Omental fat pad (tissue), 3 donors: ENCODE measurements at regions not wholly inside any gene's neighbourhood (a gene's known extent, or its start where the extent isn't known, plus 50 kb on each side); places are given as distances from the start of the nearest gene placed in this dataset.
"Not testable (repeated sequence)": the region's sequence is repeated elsewhere in the genome, so short reads cannot be mapped to it uniquely, and the experiment has no call there.

Source experiments
- ATAC-seq: fragments of 150-250 bp; one replicate; pipeline ENCODE4 v1.9.1; 2016; ENCODE audit warnings: mild to moderate bottlenecking, moderate library complexity; ENCODE audit not compliant: low FRiP score
- DNase-seq: peaks from one replicate; pipeline ENCODE4 v3.0.0-alpha.2; 2019; ENCODE audit warnings: low spot score
- CTCF ChIP-seq, 3 donors: fragments of 450-650 bp; IDR thresholded peaks; one replicate each; pipeline ENCODE4 v1.5.1; 2016 to 2017; ENCODE audit warnings: antibody characterized with exemption in 3 of 3, mild to moderate bottlenecking in 3 of 3, moderate library complexity in 2 of 3

GRCh38 chr4:9000505-9001001 is 128.9 kb upstream of the HMX1 start:
- ATAC-seq, DNase-seq: not testable (repeated sequence)
- TF ChIP-seq CTCF (IDR thresholded peaks at IDR 0.05): peak in 2 of 3 donors; percentile 85 to 88

- not testable (repeated sequence) for DNase-seq, ATAC-seq
Observed at GRCh38 chr4:8992981-8993380, 121.3 kb upstream of the HMX1 start.

- not testable (repeated sequence) for ATAC-seq, DNase-seq
Observed at GRCh38 chr4:8991449-8991848, 119.8 kb upstream of the HMX1 start.

DNA sequence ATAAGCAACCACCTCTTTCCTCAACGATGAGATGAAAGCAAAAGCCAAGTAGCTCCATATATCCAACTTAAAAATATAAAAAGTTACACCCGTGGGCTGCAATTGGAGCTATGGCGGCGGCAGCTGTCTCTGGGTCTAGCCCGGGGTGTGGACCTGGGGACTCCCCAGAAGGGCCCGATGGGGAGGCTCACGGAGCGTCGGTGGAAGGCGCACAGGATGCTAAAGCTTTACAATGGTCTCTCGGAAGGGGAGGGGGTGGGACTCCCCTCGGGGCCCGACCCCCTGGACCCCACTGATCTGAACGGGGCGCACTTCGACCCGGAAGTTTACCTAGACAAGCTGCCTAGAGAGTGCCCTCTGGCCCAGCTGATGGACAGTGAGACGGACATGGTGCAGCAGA is 118.7 kb upstream of the HMX1 start:
- ATAC-seq: not testable (repeated sequence)

GRCh38 chr4:8985786-8986185 is 114.1 kb upstream of the HMX1 start:
- not testable (repeated sequence) for DNase-seq, ATAC-seq

More for the DNA sequence above, 118.7 kb upstream of the HMX1 start:
- DNase-seq: not testable (repeated sequence)

GRCh38 chr4:8984641-8985040 is 113.0 kb upstream of the HMX1 start:
- ATAC-seq, DNase-seq: not testable (repeated sequence)

GRCh38 chr4:8983921-8984320 is 112.3 kb upstream of the HMX1 start:
- not testable (repeated sequence) for DNase-seq, ATAC-seq

DNA sequence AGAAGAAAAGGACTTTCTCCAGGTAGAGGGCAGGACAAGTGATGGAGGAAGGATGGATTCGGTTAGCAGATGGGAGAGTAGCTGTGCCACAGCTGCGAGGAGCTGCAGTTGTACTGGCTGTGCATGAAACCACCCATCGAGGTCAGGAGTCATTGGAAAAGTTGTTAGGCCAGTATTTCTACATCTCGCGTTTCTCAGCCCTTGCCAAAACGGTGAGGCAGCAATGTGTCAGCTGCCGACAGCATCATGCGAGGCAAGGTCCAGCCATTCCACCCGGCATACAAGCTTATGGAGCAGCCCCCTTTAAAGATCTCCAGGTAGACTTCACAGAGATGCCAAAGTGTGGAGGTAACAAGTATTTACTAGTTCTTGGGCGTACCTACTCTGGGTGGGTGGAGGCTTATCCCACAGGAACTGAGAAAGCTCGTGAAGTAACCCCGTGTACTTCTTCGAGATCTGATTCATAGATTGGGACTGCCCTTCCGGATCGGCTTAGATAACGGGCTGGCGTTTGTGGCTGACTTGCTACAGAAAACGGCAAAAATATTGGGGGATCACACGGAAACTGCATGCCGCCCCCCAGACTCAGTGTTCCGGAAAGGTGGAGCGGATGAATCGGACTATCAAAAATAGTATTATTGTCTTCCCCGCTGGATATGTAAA is 105.0 kb upstream of the HMX1 start:
- DNase-seq, ATAC-seq: not testable (repeated sequence)

DNA sequence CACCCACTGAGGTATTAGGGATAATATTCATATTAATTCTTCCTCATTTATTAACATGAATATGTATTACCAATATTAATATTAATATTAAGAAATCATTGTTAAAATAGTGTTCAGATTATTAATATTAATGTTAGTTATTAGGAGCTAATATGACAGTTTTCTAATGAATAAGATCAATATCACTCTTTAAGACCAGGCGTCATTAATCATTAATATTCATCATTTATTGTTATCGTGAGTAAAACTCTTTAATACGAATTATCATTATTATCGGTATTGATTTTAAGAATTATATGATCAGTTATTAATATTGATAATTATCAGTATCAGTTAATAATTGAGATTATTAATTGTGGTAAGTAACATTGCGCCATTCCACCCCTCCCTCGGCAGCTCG is 101.0 kb upstream of the HMX1 start:
- DNase-seq, ATAC-seq: not testable (repeated sequence)

DNA sequence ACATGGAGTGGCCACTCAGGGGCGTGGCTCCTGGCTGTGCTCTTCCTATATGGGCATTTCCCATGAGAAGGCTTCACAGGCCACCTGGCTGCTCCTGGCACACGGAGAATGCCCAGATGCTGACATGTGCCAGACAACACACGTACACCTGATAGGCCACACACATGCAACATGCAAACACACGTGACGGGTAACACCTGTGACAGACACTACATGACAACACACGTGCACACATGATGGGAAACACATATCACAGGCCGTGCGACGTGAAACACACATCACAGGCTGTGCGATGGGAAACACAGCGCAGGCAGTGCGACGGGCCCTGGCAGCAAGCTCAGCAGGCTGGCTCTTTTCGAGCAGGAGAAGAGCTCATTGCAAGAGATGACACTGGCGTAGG is 94.3 kb upstream of the HMX1 start:
- not testable (repeated sequence) for DNase-seq, ATAC-seq

- ATAC-seq, DNase-seq: not testable (repeated sequence)
Observed at GRCh38 chr4:8964201-8964788, 92.7 kb upstream of the HMX1 start.

DNA sequence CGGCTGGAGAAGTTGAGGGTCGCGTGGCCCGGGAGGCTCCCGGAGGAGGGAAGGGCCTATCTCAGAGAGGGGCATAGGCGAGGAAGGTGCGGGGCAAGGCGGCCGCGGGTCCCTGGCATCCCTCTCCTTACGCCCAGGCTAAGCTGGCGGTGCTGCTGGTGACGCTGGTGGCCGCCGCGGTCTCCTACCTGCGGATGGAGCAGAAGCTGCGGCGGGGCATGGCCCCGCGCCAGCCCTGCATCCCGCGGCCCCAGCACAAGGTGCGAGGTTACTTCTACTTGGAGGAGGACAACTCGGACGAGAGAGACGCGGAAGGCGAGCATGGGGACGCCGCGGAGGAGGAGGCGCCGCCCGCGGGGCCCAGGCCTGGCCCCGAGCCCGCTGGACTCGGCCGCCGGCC is 91.9 kb upstream of the HMX1 start:
- DNase-seq, ATAC-seq: not testable (repeated sequence)

DNA sequence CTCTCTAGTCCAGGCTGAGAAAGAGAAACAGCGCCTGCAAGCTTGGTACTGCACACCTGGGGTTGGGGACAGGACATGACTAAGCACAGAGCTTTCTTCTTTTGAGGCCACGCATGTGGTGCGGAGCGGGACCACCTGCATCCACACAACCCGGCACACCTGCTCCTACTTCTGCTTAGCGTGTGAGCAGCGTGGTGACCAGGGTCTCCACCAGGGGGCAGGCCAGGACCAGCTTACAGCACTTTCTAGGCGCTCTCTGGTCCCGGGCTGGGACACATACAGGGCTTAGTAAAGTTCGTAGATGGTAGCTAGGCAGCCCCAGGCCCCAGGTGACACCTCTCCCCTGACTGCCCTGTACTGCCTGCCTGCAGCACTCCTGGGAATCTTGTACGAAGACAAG is 89.7 kb upstream of the HMX1 start:
- not testable (repeated sequence) for ATAC-seq, DNase-seq

DNA sequence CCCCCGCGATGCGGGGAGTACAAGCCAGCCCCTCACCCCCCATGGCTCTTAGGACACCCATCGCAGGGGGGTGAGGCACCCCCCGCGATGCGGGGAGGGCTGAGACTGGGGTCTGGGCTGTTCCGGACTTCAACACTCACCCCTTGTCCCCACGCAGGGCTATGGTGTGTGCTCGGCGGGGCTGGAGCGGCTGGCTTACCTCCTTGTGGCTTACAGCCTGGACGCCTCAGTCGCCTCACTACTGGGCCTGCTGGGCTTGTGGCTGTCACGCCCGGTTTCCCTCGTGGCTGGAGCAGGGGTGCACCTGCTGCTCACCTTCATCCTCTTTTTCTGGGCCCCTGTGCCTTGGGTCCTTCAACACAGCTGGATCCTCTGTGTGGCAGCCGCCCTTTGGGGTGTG is 87.8 kb upstream of the HMX1 start:
- ATAC-seq, DNase-seq: not testable (repeated sequence)

- not testable (repeated sequence) for ATAC-seq, DNase-seq
Observed at GRCh38 chr4:8954001-8954400, 82.4 kb upstream of the HMX1 start.

DNA sequence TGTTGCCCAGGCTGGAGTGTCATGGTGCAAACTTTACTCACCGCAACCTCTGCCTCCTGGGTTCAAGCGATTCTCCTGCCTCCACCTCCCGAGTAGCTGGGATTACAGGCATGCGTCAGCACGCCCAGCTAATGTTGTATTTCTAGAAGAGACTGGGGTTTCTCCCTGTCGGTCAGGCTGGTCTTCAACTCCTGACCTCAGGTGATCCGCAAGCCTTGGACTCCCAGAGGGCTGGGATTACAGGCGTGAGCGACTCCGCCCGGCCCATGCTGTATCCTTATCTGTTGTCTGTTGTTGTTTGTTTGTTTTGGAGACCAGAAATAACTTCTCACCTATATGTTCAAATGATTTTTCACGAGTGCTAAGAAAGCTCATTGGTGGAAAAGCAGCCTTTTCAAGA is 81.2 kb upstream of the HMX1 start:
- ATAC-seq, DNase-seq: not testable (repeated sequence)

GRCh38 chr4:8952109-8952508 is 80.5 kb upstream of the HMX1 start:
- ATAC-seq, DNase-seq: not testable (repeated sequence)

- not testable (repeated sequence) for ATAC-seq
Observed at GRCh38 chr4:8945506-8945905, 73.9 kb upstream of the HMX1 start.

DNA sequence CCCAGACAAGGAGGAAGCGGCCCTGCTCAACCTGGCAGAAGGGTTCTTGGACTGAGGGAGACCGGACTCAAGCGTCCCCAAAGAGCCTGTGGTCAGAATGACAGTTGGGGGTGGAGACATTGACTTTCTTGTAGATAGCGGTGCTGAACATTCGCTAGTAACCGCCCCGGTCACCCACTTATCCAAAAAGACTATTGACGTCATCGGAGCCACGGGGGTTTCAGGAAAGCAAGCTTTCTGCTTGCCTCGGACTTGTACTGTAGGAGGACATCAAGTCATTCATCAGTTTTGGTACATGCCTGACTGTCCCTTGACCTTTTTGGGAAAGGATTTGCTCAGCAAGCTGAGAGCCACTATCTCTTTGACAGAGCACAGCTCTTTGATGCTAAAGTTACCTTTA is 71.7 kb upstream of the HMX1 start:
- ATAC-seq, DNase-seq: not testable (repeated sequence)

More at GRCh38 chr4:8945506-8945905, 73.9 kb upstream of the HMX1 start:
- not testable (repeated sequence) for DNase-seq
